ENCODE measurements at regions not wholly inside any gene's neighbourhood (a gene's known extent, or its start where the extent isn't known, plus 50 kb on each side); places are given as distances from the start of the nearest gene placed in this dataset.

- TF ChIP-seq ZNF687 (IDR thresholded peaks at IDR 0.05) (peak; percentile 37; the same call in 1 of the 2 replicates), SREBF2 (IDR thresholded peaks at IDR 0.05; ENCODE audit: low read length) (no peak), IKZF1 (conservative IDR thresholded peaks at IDR 0.05) (peak; percentile 37; the same call in 1 of the 2 replicates), SIX5 (IDR thresholded peaks at IDR 0.05; ENCODE audit: low read depth, low read length, severe bottlenecking) (no peak), ZNF384 (IDR thresholded peaks at IDR 0.05; ENCODE audit: borderline replicate concordance, low read depth, low read length) (no peak), RELB (IDR thresholded peaks at IDR 0.05; ENCODE audit: low read depth) (0 out of 2 replicates have a peak, but pooled peaks have one; percentile 12), CHD2 (IDR thresholded peaks at IDR 0.05; ENCODE audit: borderline replicate concordance, low read depth, low read length) (no peak), ZNF217 (IDR thresholded peaks at IDR 0.05) (no peak), RUNX3 (IDR thresholded peaks at IDR 0.05; ENCODE audit: low read length) (no peak), BRCA1 (IDR thresholded peaks at IDR 0.05; ENCODE audit: low read depth, low read length) (no peak), FOXM1 (IDR thresholded peaks at IDR 0.05; ENCODE audit: low read depth, low read length) (no peak), NR2C1 (IDR thresholded peaks at IDR 0.05) (no peak)
- TF ChIP-seq, protein P1, sequence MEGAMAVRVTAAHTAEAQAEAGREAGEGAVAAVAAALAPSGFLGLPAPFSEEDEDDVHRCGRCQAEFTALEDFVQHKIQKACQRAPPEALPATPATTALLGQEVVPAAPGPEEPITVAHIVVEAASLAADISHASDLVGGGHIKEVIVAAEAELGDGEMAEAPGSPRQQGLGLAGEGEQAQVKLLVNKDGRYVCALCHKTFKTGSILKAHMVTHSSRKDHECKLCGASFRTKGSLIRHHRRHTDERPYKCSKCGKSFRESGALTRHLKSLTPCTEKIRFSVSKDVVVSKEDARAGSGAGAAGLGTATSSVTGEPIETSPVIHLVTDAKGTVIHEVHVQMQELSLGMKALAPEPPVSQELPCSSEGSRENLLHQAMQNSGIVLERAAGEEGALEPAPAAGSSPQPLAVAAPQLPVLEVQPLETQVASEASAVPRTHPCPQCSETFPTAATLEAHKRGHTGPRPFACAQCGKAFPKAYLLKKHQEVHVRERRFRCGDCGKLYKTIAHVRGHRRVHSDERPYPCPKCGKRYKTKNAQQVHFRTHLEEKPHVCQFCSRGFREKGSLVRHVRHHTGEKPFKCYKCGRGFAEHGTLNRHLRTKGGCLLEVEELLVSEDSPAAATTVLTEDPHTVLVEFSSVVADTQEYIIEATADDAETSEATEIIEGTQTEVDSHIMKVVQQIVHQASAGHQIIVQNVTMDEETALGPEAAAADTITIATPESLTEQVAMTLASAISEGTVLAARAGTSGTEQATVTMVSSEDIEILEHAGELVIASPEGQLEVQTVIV (IDR thresholded peaks at IDR 0.05; ENCODE audit: borderline replicate concordance, partially characterized antibody), result no peak
- TF ChIP-seq, protein P2, sequence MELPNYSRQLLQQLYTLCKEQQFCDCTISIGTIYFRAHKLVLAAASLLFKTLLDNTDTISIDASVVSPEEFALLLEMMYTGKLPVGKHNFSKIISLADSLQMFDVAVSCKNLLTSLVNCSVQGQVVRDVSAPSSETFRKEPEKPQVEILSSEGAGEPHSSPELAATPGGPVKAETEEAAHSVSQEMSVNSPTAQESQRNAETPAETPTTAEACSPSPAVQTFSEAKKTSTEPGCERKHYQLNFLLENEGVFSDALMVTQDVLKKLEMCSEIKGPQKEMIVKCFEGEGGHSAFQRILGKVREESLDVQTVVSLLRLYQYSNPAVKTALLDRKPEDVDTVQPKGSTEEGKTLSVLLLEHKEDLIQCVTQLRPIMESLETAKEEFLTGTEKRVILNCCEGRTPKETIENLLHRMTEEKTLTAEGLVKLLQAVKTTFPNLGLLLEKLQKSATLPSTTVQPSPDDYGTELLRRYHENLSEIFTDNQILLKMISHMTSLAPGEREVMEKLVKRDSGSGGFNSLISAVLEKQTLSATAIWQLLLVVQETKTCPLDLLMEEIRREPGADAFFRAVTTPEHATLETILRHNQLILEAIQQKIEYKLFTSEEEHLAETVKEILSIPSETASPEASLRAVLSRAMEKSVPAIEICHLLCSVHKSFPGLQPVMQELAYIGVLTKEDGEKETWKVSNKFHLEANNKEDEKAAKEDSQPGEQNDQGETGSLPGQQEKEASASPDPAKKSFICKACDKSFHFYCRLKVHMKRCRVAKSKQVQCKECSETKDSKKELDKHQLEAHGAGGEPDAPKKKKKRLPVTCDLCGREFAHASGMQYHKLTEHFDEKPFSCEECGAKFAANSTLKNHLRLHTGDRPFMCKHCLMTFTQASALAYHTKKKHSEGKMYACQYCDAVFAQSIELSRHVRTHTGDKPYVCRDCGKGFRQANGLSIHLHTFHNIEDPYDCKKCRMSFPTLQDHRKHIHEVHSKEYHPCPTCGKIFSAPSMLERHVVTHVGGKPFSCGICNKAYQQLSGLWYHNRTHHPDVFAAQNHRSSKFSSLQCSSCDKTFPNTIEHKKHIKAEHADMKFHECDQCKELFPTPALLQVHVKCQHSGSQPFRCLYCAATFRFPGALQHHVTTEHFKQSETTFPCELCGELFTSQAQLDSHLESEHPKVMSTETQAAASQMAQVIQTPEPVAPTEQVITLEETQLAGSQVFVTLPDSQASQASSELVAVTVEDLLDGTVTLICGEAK (IDR thresholded peaks at IDR 0.05; ENCODE audit: borderline replicate concordance), result no peak
Measured at GRCh38 chr18:52152036-52152435, 188.0 kb upstream of the DCC start (continued).

Data from GM12878 (cell line).